B cell (primary cell): ENCODE measurements at regions not wholly inside any gene's neighbourhood (a gene's known extent, or its start where the extent isn't known, plus 50 kb on each side); places are given as distances from the start of the nearest gene placed in this dataset.

ENCODE experiments used
- ATAC-seq: fragments of 200-7000 bp; cut with Tn5 transposase; one replicate; pipeline ENCODE4 v1.10.0; 2021; ENCODE audit warnings: low read depth, mild to moderate bottlenecking, moderate number of reproducible peaks, moderate library complexity
- CTCF ChIA-PET: fragments of 350-600 bp; sonication (Branson Sonifier 250); formaldehyde crosslinking; loops from one replicate; lab custom pipeline; 2021; ENCODE audit warnings: antibody characterized with exemption, inconsistent platforms; lab: Charles Lee
- POLR2A ChIA-PET: fragments of 350-600 bp; sonication (Branson Sonifier 250); formaldehyde crosslinking; loops from one replicate; lab custom pipeline; 2021; ENCODE audit warnings: antibody characterized with exemption; lab: Charles Lee
- DNase-seq: peaks from one replicate; pipeline ENCODE4 v3.0.0; 2013
- H2AFZ ChIP-seq: 2 replicates; pipeline ENCODE4 v1.6.1; 2012; ENCODE audit warnings: mild to moderate bottlenecking, low read depth, low read length; ENCODE audit not compliant: insufficient read depth, poor library complexity, severe bottlenecking
- H3K27ac ChIP-seq, 2 donors: 1 replicate in 1 of 2; 2 replicates in 1 of 2; pipeline ENCODE4 v1.5.1; 2012 to 2013; ENCODE audit warnings: low read length in 2 of 2, mild to moderate bottlenecking in 2 of 2, moderate library complexity in 1 of 2
- H3K27me3 ChIP-seq, 4 experiments: fragments of 200-600 bp in 1 of 4; sonication (generic) in 1 of 4; replicated peaks in 1 of 4; 1 replicate in 2 of 4; 2 replicates in 2 of 4; pipeline versions ENCODE4 v1.6.1 to v1.7.0; 2013 to 2016; ENCODE audit warnings: low read length in 3 of 4, mild to moderate bottlenecking in 2 of 4, mixed read lengths in 1 of 4, moderate library complexity in 1 of 4; ENCODE audit not compliant: insufficient read depth in 4 of 4, control insufficient read depth in 3 of 4; ENCODE audit errors: control extremely low read depth in 1 of 4
- H3K36me3 ChIP-seq, 2 experiments: replicated peaks in 1 of 2; 1 replicate in 1 of 2; 2 replicates in 1 of 2; pipeline versions ENCODE4 v1.6.1 to v1.7.1; 2013; ENCODE audit warnings: low read length in 1 of 2; ENCODE audit not compliant: insufficient read depth in 2 of 2, control insufficient read depth in 1 of 2; ENCODE audit errors: control extremely low read depth in 1 of 2, extremely low read depth in 1 of 2
- H3K4me1 ChIP-seq, 2 donors: fragments of 200-600 bp in 1 of 2; sonication (generic) in 1 of 2; 1 replicate in 1 of 2; 2 replicates in 1 of 2; pipeline versions ENCODE4 v1.5.1 to v1.6.1; 2013 to 2017; ENCODE audit warnings: low read length in 2 of 2; ENCODE audit not compliant: control insufficient read depth in 2 of 2, insufficient read depth in 2 of 2
- H3K4me2 ChIP-seq: replicated peaks from 2 replicates; pipeline ENCODE3; 2012; ENCODE audit warnings: mild to moderate bottlenecking, low read depth, low read length; ENCODE audit not compliant: poor library complexity, severe bottlenecking
- H3K4me3 ChIP-seq, 5 experiments: fragments of 200-600 bp in 1 of 5; sonication (generic) in 1 of 5; 1 replicate in 3 of 5; 2 replicates in 2 of 5; pipeline versions ENCODE4 v1.5.1 to v1.7.0; 2011 to 2016; ENCODE audit warnings: low read length in 4 of 5, mild to moderate bottlenecking in 4 of 5, low read depth in 2 of 5, control low read depth in 1 of 5, moderate library complexity in 1 of 5; ENCODE audit not compliant: insufficient read depth in 1 of 5; ENCODE audit errors: control extremely low read depth in 1 of 5, extremely low read depth in 1 of 5
- H3K79me2 ChIP-seq: fragments of 200-600 bp; sonication (generic); one replicate; pipeline ENCODE4 v1.6.0; 2016; ENCODE audit warnings: low read length; ENCODE audit not compliant: control insufficient read depth, insufficient read depth
- H3K9ac ChIP-seq: fragments of 200-600 bp; sonication (generic); 2 replicates; pipeline ENCODE4 v1.6.1; 2017; ENCODE audit warnings: mild to moderate bottlenecking, low read length, moderate library complexity
- H3K9me3 ChIP-seq, 3 donors: one replicate each; pipeline versions ENCODE4 v1.6.1 to v1.7.1; 2013; ENCODE audit warnings: low read length in 2 of 3; ENCODE audit not compliant: control insufficient read depth in 2 of 3, insufficient read depth in 1 of 3; ENCODE audit errors: control extremely low read depth in 1 of 3
- H4K20me1 ChIP-seq: 2 replicates; pipeline ENCODE4 v1.6.0; 2012; ENCODE audit warnings: mild to moderate bottlenecking, low read length; ENCODE audit not compliant: insufficient read depth, control insufficient read depth, poor library complexity, severe bottlenecking
- H3K27ac Mint-ChIP-seq: one replicate; pipeline ENCODE4 v1.8.0; 2021; ENCODE audit warnings: mixed read lengths
- H3K27me3 Mint-ChIP-seq: one replicate; pipeline ENCODE4 v1.8.0; 2021; ENCODE audit warnings: mixed read lengths
- H3K4me1 Mint-ChIP-seq: one replicate; pipeline ENCODE4 v1.8.0; 2021; ENCODE audit warnings: mixed read lengths
- H3K4me3 Mint-ChIP-seq: one replicate; pipeline ENCODE4 v1.8.0; 2021; ENCODE audit warnings: mixed read lengths
- H3K9me3 Mint-ChIP-seq: one replicate; pipeline ENCODE4 v1.8.0; 2022; ENCODE audit warnings: mixed read lengths; ENCODE audit not compliant: insufficient read depth
- EZH2 ChIP-seq: IDR thresholded peaks from 2 replicates; pipeline ENCODE4 v1.6.1; 2012; ENCODE audit warnings: borderline replicate concordance, low read depth, mild to moderate bottlenecking, moderate library complexity, low read length; ENCODE audit not compliant: insufficient read depth, poor library complexity, severe bottlenecking
- WGBS: methylation state at CpG from one replicate; pipeline ENCODE4 v1.1.5; 2013; ENCODE audit warnings: missing lambda C conversion rate; ENCODE audit not compliant: insufficient coverage; 5-methylcytosine and 5-hydroxymethylcytosine counted together
- intact Hi-C: fragments of 100-400 bp; cut with micrococcal nuclease; formaldehyde crosslinking; loops from one replicate; pipeline ENCODE4 v1.10.0; 2022
- TF ChIP-seq, protein P1 (sequence below): fragments of 200-600 bp; IDR thresholded peaks from one replicate; pipeline ENCODE4 v1.8.0; 2022; ENCODE audit warnings: antibody characterized with exemption, mild to moderate bottlenecking

DNA sequence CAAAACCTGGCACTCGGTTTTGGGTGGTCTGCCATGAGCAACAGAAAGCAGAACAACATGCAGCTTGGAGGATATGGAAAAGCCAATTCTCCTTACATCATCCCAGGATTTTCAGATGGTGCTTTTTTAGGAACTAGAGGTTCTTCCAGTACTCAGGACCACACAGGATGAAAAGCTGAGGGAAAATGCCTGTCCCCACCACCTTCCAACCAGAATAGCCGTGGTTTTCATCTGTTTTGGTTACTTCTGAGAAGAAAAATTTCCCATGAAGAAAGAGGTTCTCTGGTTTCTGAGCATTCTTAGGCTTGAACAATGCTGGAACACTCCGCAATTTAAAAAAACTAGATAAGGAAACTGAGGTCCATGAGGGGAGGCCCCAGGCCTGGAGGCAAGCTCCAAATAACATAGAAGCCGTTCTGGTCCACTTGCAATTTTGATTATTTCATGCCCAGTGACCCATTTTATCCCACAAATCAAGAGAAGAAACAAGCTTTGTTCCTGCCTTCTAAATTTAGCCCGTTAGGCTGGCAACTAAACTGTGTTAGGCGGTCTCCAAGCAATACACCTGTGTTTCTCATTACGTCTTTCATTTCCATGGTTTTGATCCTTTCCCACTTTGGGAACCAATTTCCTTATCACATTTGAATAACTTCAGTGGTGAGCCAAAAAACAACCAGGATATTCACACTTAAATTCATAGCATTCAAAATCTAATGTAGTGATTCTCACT, 79.2 kb upstream of the SPIN1 start:
- Histone ChIP-seq H3K9me3 (no peaks in the 10 kb centered on the region), H3K4me1 (no peaks in the 10 kb centered on the region), H3K4me3 (no peak overlapping the region), H3K36me3 (no peaks in the 10 kb centered on the region), H3K27me3 (no peaks in the 10 kb centered on the region), H3K9ac (no peak overlapping the region), H3K79me2 (no peaks in the 10 kb centered on the region), H2AFZ (no peak overlapping the region), H3K27ac (no peak overlapping the region), H3K4me2 (no peak overlapping the region), H4K20me1 (no peaks in the 10 kb centered on the region)
- no peaks in the 10 kb centered on the region for H3K4me1 Mint-ChIP-seq
- WGBS = 58% methylated on average over 6 of the region's 7 CpGs
- ChIA-PET POLR2A (no interaction called here), CTCF (no interaction called here)
- peaks cover 30% of the 10 kb centered on the region for H3K27me3 Mint-ChIP-seq
- H3K27ac Mint-ChIP-seq = no peak overlapping the region
- TF ChIP-seq EZH2 = no peak
- intact Hi-C loops = no loop called here
- no peaks in the 10 kb centered on the region for H3K9me3 Mint-ChIP-seq
- H3K4me3 Mint-ChIP-seq = no peak overlapping the region
- DNase-seq (no peak), ATAC-seq (no peak)

GRCh38 chr9:88307136-88307535, 81.1 kb upstream of the SPIN1 start:
- Histone ChIP-seq H3K4me2 (no peak overlapping the region), H3K79me2 (no peaks in the 10 kb centered on the region), H2AFZ (no peak overlapping the region), H3K27ac (no peak overlapping the region), H3K4me1 (no peaks in the 10 kb centered on the region), H3K27me3 (no peaks in the 10 kb centered on the region), H3K9me3 (no peaks in the 10 kb centered on the region), H3K36me3 (no peaks in the 10 kb centered on the region), H3K9ac (no peak overlapping the region), H4K20me1 (no peaks in the 10 kb centered on the region), H3K4me3 (no peak overlapping the region)
- Mint-ChIP-seq H3K4me3 (no peak overlapping the region), H3K27me3 (peaks cover 30% of the 10 kb centered on the region), H3K9me3 (no peaks in the 10 kb centered on the region), H3K4me1 (no peaks in the 10 kb centered on the region), H3K27ac (no peak overlapping the region)
- ATAC-seq (no peak), DNase-seq (no peak)
- intact Hi-C loops = no loop called here
- no peak for TF ChIP-seq EZH2
- TF ChIP-seq, protein P1, sequence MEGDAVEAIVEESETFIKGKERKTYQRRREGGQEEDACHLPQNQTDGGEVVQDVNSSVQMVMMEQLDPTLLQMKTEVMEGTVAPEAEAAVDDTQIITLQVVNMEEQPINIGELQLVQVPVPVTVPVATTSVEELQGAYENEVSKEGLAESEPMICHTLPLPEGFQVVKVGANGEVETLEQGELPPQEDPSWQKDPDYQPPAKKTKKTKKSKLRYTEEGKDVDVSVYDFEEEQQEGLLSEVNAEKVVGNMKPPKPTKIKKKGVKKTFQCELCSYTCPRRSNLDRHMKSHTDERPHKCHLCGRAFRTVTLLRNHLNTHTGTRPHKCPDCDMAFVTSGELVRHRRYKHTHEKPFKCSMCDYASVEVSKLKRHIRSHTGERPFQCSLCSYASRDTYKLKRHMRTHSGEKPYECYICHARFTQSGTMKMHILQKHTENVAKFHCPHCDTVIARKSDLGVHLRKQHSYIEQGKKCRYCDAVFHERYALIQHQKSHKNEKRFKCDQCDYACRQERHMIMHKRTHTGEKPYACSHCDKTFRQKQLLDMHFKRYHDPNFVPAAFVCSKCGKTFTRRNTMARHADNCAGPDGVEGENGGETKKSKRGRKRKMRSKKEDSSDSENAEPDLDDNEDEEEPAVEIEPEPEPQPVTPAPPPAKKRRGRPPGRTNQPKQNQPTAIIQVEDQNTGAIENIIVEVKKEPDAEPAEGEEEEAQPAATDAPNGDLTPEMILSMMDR = no peak
- WGBS = 94% methylated on average over 7 of the region's 7 CpGs
- ChIA-PET POLR2A (no interaction called here), CTCF (no interaction called here)
